ENCODE measurements at regions not wholly inside any gene's neighbourhood (a gene's known extent, or its start where the extent isn't known, plus 50 kb on each side); places are given as distances from the start of the nearest gene placed in this dataset.
"Not testable (repeated sequence)": the region's sequence is repeated elsewhere in the genome, so short reads cannot be mapped to it uniquely, and the experiment has no call there.

DNA sequence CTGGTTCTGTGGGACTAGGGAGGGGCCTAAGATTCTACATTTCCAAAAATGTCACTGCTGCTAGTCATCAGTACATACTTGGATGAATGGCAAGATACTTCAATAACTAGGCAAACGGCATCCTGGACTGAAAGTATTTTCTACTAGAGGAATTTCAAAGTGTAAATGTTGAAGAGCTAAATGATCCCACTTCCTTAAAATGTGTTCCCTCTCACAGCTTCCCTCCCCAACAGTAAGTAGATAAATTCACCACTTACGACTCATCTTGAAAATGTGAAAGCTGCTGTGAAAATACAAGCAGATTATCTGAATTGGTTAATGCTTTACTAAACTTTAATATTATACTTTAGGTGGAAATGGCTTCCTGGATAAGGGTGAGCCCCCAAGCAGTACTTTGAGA is 1571.5 kb upstream of the WWC1 start:
- DNase-seq (ENCODE audit: low read depth) = no peak

DNA sequence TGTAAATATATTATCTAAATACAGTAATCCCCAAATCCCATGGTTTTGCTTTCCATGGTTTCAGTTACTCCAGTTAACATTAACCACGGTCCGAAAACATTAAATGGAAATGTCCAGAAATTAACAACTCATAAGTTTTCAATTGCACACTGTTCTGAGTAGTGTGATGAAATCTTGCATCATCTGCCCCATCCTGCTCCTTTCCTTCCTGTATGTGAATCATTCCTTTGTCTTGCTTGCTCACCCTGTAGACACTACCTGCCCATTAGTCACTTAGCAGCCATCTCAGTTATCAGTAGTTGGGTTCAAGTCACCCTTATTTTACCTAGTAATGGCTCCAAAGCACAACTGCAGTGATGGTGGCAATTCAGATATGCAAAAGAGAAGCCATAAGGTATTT is 1568.5 kb upstream of the WWC1 start:
- DNase-seq (ENCODE audit: low read depth) = no peak

DNA sequence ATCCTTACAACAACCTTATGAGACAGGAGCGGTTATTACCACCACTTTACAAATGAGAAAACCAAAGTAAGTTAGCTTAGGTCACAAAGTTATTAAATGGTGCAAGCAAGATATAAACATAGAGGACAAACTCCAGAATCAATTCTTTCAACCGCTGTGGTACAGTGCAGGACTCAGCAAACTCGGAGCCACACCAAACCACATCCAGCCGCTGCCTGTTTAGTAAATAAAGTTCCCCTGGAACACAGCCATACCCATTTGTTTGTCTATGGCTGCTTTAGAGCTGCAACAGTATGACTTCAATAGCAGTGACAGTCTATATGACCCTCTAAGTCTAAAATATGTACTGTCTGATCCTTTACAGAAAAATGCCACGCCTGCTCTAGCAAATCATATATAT is 1567.2 kb upstream of the WWC1 start:
- no peak for DNase-seq (ENCODE audit: low read depth)

DNA sequence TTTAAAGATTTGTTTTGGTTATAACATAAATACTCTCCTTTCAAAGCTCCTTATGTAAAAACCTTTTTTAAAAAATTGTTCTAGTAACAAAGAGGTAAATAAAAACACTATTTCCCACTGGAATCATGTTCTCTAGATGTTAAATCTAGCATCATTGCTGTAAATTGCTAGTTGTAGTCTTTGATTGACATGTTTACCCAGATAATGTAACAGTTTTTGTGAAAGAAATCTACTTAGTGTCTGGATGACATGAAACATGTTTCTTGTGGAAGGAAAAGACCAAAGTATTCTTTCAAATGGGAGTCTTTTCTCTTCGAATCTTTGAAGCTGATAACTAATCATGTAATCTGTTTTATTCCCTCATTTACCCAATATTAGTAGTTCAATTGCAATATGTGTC is 1565.9 kb upstream of the WWC1 start:
- DNase-seq (ENCODE audit: low read depth) = no peak

DNA sequence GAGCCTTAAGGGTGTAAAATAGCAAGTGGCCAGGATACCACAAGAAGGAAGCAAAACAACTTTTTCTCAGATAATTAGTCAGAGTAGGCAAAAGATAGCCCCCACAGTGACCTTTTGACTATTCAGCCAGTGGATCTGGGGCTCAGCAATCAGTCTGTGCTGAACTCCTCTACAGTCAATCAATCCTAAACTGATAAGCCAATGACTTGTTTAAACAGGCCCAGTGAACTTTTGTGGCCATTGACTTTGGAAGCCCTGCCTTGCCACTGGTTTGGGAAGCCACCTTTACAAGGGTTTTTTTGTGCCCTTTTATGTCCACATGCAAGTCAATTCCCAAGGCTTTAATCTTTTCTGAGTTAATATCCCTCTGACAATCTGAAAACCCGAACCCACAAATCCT is 1565.0 kb upstream of the WWC1 start:
- DNase-seq (ENCODE audit: low read depth) = no peak

DNA sequence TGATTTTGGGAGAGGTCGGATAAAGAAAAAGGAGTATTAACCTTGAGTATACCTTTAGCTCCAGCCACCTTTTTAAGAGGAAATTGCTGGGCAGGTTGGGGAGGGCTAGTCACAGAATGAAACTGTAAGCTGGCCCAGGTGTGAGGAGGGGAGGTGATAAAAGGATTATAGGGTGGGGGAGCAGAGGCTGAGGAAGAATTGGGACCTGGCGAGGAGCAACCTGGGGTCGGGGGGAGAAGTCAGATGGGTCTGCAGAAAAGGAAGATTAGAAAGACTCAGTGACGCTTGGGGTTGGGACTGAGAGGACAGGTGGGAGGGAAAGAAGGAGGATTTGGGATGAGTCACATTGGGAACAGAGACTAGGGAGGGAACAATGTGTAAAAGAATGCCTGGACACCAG is 1548.5 kb upstream of the WWC1 start:
- DNase-seq (ENCODE audit: low read depth) = not testable (repeated sequence)

DNA sequence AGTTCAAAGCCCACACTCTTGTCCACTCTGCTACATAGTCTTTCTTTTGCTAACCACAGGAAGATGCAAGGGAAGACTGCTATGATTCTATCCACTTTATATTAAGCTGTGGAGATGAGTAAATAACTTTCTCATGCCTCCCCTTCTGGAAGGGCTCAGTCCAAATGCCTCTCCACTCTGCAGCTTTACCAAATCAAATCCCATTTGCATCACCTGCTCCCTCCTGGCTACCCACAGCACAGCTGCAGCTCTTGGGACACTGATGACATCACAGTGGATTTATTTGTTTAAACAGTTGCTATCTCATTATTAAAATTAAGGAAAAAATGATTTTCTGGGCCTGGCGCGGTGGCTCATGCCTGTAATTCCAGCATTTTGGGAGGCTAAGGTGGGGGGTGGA is 1544.9 kb upstream of the WWC1 start:
- peak; percentile 37 for DNase-seq (ENCODE audit: low read depth)

DNA sequence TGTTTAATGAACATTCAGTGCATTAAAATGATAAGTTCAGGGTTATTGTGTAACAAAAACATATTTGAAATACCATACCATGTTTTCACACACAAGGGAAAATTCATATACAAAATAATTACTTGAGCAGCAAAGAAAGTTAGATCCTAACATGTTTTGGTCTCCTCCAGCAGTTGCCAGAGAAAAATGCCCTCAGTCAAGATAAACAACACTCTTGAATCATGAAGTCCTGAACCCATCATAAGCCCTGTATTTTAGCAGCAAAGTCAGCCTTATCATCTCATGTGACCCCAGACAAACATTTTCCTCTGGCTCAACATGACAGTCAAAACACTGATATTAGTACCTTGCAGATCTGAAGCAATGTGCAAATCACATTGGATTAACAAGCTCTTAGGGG is 1541.1 kb upstream of the WWC1 start:
- DNase-seq (ENCODE audit: low read depth) = no peak

DNA sequence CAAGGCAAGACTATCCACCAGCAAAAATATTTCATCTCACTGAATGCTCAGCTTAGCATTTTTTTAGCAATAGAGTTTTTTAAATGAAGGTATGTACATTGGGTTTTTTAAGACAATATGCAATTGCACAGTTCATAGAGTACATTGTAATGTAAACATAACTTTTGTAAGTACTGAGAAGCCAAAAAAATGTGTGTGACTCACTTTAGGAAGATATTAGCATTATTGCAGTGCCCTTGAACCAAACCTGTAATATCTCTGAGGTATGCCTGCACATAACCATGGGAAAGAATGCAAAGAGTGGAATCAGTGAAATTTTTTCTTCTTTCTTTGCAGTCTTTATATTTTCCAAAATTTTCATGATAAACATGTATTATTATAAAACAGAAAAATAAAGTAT is 1533.3 kb upstream of the WWC1 start:
- no peak for DNase-seq (ENCODE audit: low read depth)

DNA sequence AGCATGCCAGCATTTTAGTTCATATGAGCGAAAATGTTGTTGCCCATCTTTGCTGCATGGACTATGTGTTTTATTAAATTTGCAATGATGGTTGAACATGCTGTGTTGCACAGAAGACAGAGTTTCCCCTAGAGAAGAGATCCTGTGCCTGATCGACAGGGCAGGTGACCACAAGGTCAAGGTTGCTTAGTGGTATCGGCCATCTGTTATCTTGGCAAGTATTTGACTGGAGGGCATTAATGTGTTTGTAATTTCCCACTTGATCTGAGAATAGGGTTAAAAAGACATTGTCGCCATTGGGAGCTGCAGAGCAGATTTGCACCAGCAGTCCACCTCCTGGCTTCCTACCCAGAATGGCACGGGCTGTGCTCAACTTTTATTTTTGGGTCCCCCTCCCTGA is 1523.6 kb upstream of the WWC1 start:
- peak; percentile 12 for DNase-seq (ENCODE audit: low read depth)

DNA sequence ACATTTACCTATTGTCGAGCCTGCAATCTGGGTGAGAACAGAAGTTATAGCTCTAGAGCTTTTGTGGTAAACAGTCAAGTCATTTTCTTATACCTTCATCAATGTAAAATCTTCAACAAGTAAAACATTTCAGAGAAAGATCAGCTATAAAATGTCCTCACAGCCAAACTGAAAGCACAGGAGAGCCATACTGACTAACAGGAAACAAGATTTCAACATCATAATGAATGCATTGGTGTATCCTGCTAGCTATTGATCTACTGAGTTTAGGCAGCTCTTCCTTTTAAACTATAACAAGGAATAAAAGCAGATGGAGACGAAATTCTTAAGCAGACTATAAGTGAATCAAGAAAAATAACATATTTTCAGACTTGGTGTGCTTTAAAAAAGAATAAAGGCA is 1522.9 kb upstream of the WWC1 start:
- no peak for DNase-seq (ENCODE audit: low read depth)

DNA sequence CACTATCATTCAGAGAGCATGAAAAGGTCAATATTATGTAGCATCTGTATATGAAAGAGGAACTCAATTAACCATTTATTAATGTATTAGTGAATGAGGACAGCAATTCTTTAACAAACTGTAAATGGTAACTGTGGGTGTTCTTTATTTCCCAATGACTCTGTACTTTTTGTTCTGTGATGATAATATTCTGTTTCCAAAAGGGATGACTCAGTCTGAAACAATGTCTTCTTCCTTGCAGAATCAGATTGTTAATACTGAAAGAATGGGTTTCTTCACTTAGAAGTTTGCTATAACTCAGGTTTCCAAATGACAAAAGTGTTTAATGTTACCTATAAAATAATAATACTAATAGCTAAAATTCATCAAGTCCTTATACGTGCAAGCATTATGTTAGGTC is 1518.7 kb upstream of the WWC1 start:
- DNase-seq (ENCODE audit: low read depth) = peak; percentile 15

DNA sequence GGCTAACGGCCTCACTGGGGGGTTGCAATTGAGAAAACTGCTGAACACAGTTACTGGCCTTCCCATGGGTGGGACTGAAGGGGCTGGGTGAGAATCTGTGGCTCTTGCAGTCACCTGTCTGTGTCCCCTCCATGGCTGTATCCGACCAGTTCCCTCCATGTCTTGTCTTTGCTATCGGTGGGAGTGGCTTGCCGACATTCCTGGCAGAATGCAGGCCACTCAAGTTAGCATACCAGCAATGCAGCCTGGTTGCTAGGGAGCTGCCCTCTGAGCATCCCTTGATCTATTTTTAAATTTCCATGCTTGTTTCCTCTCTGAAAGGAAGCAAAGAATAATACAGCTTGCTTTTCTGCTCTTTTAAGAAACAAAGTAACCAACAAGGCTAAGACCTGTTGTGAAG is 1509.7 kb upstream of the WWC1 start:
- DNase-seq (ENCODE audit: low read depth) = peak; percentile 15

DNA sequence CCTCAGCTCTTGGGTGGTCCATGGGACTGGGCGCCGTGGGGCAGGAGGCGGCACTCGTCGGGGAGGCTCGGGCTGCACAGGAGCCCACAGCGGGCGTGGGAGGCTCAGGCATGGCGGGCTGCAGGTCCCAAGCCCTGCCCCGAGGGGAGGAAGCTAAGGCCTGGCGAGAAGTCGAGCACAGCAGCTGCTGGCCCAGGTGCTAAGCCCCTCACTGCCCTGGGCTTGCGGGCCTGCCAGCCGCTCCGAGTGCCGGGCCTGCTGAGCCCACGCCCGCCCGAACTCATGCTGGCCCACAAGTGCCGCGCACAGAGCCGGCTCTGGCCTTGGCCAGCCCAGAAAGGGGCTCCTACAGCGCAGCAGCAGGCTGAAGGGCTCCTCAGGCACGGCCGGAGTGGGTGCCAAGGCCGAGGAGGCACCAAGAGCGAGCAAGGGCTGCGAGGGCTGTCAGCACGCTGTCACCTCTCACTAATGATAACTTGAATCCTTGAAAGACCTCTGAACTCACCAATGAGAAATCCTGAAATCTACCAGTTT is 1506.8 kb upstream of the WWC1 start:
- DNase-seq (ENCODE audit: low read depth) = no peak

DNA sequence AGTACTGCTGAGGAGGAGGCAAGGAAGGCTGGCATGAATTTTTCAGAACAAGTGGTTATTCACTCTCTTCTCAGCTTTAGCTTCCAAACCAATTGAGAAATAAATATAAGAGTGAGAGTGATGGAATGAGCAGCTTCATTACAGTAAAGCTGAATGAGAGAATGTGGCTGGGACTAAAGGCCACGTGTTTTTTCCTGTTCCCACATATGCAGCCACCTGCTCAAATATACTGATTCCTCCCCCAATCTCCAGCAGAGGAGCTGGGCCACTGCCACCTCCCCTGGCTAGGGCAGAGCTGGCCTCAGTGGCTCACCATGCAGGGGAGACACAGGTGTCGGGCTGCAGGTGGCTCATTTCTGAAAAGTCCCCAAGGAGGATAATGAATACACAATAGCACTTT is 1505.3 kb upstream of the WWC1 start:
- DNase-seq (ENCODE audit: low read depth) = no peak

DNA sequence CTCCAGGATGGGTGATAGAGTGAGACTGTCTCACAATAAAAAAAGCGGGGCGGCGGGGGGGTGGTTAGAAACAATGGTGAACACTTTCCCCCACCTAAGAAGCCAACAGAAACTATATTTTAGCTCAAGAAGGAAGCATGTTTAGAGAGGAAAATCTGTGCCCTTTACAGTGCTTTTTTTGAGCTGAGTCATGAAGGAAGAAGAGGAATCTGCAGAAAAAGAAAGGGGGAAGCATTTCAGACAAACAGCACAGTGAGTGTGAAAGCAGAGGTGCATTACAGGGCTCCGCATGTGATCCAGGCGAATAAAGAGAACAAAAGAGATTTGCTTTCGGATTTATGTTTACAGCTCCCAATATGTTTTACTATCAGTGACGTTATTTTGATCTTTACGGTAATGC is 1504.6 kb upstream of the WWC1 start:
- DNase-seq (ENCODE audit: low read depth) = no peak

DNA sequence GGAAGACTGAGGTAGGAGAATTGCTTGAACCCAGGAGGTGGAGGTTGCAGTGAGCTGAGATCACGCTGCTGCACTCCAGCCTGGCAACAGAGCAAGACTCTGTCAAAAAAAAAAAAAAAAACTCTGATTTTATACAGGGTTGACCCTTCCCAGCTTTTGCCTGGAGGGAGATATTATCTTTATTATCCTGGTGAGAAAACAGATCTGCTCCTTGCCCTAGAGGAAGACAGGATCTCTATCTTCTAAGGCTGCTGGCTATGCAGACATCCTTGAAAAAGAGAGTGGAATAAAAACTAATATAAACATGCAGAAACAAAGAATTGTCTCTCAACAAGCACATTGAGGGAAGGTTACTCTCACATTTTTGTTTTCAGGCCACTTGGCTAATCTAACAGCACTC is 1503.4 kb upstream of the WWC1 start:
- DNase-seq (ENCODE audit: low read depth) = no peak

DNA sequence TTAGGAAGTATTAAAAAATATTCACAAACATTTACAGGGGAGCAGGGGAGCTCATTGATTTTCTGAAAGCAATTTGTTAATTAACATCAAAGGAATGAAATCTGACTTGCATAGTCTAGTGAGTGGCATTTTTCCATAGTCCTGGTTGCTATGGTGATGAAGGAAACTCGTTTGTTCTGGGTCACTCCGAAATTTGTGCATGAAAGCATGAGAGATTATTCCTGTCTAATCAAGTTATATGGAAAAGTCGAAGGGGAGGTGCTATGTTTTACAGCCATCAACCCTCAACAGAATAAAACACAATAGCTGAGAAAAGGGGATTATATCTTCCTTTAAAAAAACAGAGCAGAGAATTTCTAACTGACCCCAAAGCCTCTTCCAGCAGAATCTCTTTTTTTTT is 1495.7 kb upstream of the WWC1 start:
- no peak for DNase-seq (ENCODE audit: low read depth)

DNA sequence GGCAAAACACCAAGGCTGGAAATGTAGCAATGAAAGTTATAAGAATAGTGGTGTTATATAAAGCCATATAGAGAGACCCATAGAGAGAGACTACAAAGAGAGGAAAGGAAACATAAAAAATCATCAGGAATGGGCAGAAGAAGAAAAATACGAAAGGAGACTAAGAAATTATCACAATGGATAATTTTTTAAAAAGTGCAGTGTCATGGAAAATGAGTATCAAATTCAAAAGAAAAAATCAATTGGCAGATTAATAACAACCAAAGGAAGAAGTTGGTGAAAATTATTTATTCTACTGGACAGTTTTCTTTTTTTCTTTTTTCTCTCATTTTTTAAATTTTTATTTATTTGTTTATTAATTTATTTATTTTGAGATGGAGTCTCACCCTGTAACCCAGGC is 1488.4 kb upstream of the WWC1 start:
- no peak for DNase-seq (ENCODE audit: low read depth)

DNA sequence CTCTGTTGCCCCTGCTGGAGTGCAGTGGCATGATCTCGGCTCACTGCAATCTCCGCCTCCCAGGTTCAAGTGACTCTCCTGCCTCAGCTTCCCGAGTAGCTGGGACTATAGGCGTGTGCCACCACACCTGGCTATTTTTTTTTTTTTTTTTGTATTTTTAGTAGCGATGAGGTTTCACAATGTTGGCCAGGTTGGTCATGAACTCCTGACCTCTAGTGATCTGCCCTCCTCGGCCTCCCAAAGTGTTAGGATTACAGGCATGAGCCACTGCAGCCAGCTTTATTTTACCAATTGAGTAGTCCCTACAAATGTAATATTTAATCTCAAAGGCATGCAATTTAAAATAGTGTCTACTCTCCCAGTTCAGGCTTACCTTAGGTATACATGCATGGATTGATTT is 1487.2 kb upstream of the WWC1 start:
- not testable (repeated sequence) for DNase-seq (ENCODE audit: low read depth)

DNA sequence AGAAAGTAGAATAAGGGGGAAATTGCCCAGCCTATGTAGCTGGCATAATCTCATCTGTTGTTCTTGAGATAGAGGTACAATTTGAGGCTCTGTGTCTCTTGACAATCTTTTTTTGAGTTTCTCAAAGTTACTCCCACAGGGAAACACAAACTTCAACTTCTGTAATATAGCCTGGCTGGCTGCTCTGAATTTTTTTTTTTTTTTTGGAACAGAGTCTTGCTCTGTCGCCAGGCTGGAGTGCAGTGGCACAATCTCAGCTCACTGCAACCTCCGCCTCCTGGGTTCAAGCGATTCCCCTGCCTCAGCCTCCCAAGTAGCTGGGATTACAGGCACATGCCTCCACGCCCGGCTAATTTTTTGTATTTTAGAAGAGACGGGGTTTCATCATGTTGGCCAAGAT is 1486.8 kb upstream of the WWC1 start:
- not testable (repeated sequence) for DNase-seq (ENCODE audit: low read depth)

DNA sequence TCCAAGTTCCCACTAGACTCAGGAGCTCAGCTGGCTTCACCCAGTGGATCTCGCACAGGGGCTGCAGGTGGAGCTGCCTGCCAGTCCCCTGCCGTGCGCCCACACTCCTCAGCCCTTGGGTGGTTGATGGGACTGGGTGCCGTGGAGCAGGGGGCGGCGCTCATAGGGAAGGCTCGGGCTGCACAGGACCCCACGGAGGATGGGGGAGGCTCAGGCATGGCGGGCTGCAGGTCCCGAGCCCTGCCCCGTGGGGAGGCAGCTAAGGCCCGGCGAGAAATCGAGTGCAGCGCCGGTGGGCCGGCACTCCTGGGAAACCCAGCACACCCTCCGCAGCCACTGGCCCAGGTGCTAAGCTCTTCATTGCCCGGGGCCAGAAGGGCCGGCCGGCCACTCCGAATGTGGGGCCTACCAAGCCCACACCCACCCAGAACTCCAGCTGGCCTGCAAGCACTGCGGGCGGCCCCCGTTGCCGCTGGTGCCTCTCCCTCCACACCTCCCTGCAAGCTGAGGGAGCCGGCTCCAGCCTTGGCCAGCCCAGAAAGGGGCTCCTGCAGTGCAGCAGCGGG is 1481.3 kb upstream of the WWC1 start:
- DNase-seq (ENCODE audit: low read depth) = not testable (repeated sequence)

DNA sequence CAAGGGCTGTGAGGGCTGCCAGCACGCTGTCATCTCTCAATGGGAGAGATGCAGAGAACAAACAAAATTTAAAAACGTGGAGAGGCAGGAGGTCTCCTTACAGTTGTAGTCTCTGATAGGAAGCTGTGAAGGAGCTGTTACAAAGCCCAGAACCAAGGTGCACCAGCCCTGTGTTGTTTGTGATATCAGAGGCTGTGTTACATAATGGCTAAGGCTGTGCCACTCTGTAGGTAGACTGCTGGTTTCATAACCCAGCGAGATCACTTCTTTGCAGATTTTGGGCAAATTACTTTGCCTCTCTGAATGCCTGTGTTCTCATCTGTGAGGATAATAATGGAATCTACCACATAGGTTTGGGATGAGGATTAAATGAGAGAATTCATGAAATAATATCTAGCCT is 1480.7 kb upstream of the WWC1 start:
- DNase-seq (ENCODE audit: low read depth) = no peak

DNA sequence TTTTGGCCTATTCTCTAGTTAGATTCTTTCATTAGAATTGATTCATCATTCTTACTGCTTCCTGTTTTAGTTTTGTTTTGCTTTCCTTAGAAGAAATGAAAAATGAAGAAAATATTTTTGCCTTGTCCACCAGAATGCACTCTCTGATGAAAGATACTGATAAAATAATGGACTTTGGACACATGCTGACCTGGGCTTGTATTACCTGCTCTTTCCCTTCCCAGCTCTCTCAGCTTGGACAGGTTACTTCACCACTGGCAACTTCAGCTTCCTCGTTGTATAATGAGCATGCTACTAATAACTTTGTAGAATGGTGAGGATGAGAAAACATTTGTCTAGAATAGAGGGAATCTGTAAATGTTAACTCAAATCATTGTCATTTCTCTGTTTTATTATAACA is 1468.1 kb upstream of the WWC1 start:
- DNase-seq (ENCODE audit: low read depth) = no peak

Data from myocyte (in vitro differentiated cells).